ELF-1 (cell line): ENCODE measurements at regions not wholly inside any gene's neighbourhood (a gene's known extent, or its start where the extent isn't known, plus 50 kb on each side); places are given as distances from the start of the nearest gene placed in this dataset.

ENCODE experiments used
- DNase-seq: peaks from one replicate; pipeline ENCODE4 v3.0.0-alpha.2; 2016; ENCODE audit warnings: low read depth, low spot score

GRCh38 chr6:165915022-165915770 lies 252.2 kb upstream of the PDE10A start:
- no peak for DNase-seq

DNA sequence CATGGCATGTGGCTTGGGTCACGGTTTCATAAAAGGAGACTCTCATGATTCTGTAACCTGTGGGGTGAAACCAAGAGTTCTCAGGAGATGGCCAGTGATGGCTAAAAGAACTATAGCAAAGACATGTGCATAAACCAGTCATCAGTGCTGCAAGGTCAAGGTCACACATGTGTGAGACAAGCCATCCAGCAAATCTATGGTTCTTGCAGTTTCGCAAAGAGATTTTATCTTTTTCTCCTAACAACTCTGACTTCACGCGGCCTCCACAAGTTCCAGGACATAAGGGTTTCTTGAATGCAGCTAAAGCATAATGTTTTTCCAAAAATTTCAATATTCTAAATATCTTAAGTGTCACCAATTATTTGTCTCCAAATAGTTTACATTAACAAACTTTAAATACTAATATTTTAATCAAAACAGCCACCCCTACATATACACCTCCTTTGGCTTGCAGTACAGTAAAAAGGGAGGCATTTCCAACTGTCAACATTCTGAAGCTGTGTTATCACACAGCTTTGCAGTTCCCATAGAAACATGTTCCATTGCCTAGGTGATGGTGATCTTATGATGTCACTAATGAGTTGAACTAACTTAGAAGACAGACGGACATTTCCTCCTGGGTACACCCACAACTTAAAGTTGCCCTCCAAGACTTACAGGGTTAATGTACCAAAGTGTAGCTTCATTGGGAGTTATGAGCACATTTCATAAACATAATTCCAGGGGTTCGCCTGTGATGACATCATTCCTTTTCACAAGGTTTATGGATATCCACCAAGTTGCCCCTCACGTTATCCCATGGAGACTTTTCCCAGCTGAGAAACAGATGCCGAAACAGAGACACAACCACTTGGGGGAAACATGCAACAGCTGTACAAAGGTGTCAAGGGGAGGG lies 250.9 kb upstream of the PDE10A start:
- no peak for DNase-seq

- no peak for DNase-seq
These were observed 247.3 kb upstream of the PDE10A start for GRCh38 chr6:165910184-165910966.

- DNase-seq: no peak
These were observed 243.7 kb upstream of the PDE10A start for GRCh38 chr6:165906736-165907135.

DNA sequence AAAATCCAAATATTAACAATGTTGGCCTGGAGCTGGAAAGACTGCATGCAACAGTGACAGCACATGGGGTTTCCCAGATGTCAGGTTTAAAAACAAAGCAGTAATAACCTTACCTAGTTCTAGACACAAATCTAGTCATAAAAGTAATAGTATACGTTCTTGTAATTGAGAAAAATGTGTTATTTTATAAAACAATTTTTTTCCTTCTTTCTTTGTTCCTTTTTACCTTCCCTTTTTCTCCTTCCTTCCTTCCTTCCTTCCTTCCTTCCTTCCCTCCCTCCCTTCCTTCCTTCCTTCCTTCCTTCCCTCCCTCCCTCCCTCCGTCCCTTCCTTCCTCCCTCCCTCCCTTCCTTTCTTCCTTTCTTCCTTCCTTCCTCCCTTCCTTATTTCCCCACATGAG lies 242.7 kb upstream of the PDE10A start:
- no peak for DNase-seq

DNA sequence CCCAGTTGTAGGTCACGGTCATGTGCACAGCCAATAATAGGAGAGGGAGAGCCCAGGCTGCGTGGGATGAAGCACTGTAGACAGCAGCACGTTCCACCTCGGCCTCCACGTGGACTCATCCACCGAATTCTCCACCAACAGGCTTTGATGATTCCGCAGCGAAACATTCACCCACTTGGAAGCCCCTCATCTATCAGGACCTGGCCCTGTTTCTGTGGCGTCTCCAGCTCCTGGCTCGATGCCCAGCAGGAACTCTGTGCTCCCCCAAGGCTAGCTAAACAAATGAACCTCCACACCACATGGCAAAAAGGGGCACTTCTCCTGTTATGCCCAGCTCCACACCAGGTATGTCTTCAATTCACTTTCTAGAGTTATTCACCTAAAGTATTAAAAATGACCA lies 237.9 kb upstream of the PDE10A start:
- no peak for DNase-seq

GRCh38 chr6:165899611-165900010 lies 236.6 kb upstream of the PDE10A start:
- DNase-seq: no peak

GRCh38 chr6:165895421-165896165 lies 232.6 kb upstream of the PDE10A start:
- DNase-seq: no peak

GRCh38 chr6:165894171-165894825 lies 231.3 kb upstream of the PDE10A start:
- no peak for DNase-seq

DNA sequence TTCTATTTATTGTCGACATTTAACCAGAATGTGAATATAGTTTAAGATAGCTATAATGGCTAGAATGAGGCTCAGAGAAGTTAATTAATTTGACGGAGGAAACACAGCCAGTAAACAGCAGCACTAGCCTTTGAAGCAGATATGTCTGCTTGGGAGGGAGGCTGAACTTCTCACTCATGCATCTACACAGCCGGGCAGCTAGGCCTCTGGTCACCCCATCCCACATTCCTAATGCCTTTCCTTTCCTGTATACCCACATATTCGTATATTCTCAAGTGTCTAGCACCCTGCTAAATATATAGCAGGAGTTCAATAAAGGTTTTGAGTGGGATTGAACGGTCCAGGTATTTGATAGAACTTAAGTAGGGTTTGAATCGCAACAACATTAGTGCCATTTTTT lies 230.4 kb upstream of the PDE10A start:
- no peak for DNase-seq

DNA sequence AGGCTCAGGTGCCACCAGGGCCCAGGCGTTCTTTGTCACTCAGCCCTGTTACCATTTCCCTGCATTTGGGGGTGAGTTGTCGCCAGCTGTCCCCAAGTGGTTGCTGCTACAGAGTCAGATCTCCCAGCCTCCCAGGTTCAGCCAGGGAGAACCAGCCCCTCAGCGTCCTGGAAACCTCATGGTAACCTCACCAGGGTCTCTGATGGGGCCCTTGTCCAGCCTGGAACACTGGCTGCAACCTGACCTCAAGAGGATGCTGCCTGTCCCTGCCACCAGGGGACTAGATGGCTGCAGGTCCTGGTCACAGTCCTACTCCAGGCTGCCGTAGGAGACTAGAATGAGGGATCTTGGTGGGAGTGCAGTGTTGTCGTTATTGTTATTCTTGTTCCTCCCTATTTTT lies 228.3 kb upstream of the PDE10A start:
- DNase-seq: no peak

GRCh38 chr6:165890404-165890735 lies 227.3 kb upstream of the PDE10A start:
- DNase-seq: no peak

DNA sequence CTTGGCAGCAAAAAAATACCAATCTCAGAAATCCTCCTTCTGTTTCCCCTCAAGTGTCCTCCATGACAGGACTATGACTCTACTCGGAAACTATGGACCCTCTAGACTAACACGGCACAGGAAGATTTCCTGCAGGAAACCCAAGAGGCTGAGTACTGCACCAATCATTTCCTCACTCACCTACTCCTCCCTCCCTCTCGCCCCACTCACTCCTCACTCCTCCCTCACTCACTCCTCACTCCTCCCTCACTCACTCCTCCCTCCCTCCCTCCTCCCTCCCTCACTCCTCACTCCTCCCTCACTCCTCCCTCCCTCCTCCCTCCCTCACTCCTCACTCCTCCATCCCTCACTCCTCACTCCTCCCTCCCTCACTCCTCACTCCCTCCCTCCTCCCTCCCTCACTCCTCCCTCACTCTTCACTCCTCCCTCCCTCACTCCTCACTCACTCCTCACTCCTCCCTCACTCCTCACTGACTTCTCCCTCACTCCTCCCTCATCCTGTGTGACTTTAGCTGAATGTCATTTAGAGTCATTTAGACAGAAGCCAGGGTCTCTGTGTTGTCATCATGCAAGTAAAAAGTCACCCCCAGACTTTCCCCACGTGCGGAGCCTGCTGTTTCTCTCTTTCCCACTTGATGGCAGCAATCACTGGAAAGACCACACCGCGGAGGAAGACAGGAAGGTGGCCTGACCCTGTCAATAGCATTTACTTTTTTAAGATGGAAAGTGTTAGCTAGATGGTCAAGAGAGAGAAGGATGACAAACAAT lies 226.8 kb upstream of the PDE10A start:
- peak; percentile 62 for DNase-seq

DNA sequence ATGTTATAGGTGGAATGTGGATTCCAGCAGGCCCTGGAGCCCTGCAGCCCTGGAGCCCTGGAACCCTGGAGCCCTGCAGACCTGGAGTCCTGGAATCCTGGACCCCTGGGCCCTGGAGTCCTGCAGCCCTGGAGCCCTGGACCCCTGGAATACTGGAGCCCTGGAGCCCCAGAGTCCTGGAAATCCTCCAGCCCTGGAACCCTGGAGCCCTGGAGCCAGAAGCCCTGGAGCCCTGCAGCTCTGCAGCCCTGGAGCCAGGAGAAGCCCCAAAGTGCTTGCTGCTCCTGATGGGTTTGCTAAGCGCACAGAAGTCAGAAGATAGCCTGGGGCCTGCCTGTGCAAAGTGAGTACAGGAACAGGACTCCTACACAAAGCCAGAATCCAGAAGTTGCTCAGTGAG lies 223.1 kb upstream of the PDE10A start:
- DNase-seq: no peak

GRCh38 chr6:165884813-165885765 lies 222.0 kb upstream of the PDE10A start:
- DNase-seq: peak; percentile 90

- DNase-seq: no peak
These were observed 221.0 kb upstream of the PDE10A start for GRCh38 chr6:165883851-165884640.

GRCh38 chr6:165881806-165882205 lies 218.8 kb upstream of the PDE10A start:
- no peak for DNase-seq

DNA sequence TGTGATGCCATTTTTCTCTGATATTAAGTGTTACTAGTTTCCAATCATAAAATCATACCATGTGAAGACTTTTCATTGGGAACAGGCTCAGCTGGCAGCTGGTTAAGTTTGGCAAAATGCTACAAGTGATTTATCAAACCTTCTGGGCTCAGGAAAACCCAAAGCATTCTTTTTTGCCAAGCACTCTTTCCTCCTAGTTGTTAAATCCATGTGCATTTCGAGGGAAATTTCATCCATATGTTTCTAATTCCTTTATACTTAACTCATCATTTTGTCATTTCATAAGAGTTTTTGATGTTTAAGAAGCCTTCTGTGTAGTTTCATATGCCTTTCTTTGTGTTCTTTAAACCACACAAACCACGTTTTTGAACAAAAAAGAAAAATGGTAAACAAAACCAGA lies 217.6 kb upstream of the PDE10A start:
- no peak for DNase-seq
